B cell (primary cell): ENCODE measurements at regions not wholly inside any gene's neighbourhood (a gene's known extent, or its start where the extent isn't known, plus 50 kb on each side); places are given as distances from the start of the nearest gene placed in this dataset.

Experiments used
- ATAC-seq: fragments of 200-7000 bp; cut with Tn5 transposase; one replicate; pipeline ENCODE4 v1.10.0; 2021; ENCODE audit warnings: low read depth, mild to moderate bottlenecking, moderate number of reproducible peaks, moderate library complexity
- CTCF ChIA-PET: fragments of 350-600 bp; sonication (Branson Sonifier 250); formaldehyde crosslinking; loops from one replicate; lab custom pipeline; 2021; ENCODE audit warnings: antibody characterized with exemption, inconsistent platforms; lab: Charles Lee
- POLR2A ChIA-PET: fragments of 350-600 bp; sonication (Branson Sonifier 250); formaldehyde crosslinking; loops from one replicate; lab custom pipeline; 2021; ENCODE audit warnings: antibody characterized with exemption; lab: Charles Lee
- DNase-seq: peaks from one replicate; pipeline ENCODE4 v3.0.0; 2013
- H2AFZ ChIP-seq: 2 replicates; pipeline ENCODE4 v1.6.1; 2012; ENCODE audit warnings: mild to moderate bottlenecking, low read depth, low read length; ENCODE audit not compliant: insufficient read depth, poor library complexity, severe bottlenecking
- H3K27ac ChIP-seq, 2 donors: 1 replicate in 1 of 2; 2 replicates in 1 of 2; pipeline ENCODE4 v1.5.1; 2012 to 2013; ENCODE audit warnings: low read length in 2 of 2, mild to moderate bottlenecking in 2 of 2, moderate library complexity in 1 of 2
- H3K27me3 ChIP-seq, 4 experiments: fragments of 200-600 bp in 1 of 4; sonication (generic) in 1 of 4; replicated peaks in 1 of 4; 1 replicate in 2 of 4; 2 replicates in 2 of 4; pipeline versions ENCODE4 v1.6.1 to v1.7.0; 2013 to 2016; ENCODE audit warnings: low read length in 3 of 4, mild to moderate bottlenecking in 2 of 4, mixed read lengths in 1 of 4, moderate library complexity in 1 of 4; ENCODE audit not compliant: insufficient read depth in 4 of 4, control insufficient read depth in 3 of 4; ENCODE audit errors: control extremely low read depth in 1 of 4
- H3K36me3 ChIP-seq, 2 experiments: replicated peaks in 1 of 2; 1 replicate in 1 of 2; 2 replicates in 1 of 2; pipeline versions ENCODE4 v1.6.1 to v1.7.1; 2013; ENCODE audit warnings: low read length in 1 of 2; ENCODE audit not compliant: insufficient read depth in 2 of 2, control insufficient read depth in 1 of 2; ENCODE audit errors: control extremely low read depth in 1 of 2, extremely low read depth in 1 of 2
- H3K4me1 ChIP-seq, 2 donors: fragments of 200-600 bp in 1 of 2; sonication (generic) in 1 of 2; 1 replicate in 1 of 2; 2 replicates in 1 of 2; pipeline versions ENCODE4 v1.5.1 to v1.6.1; 2013 to 2017; ENCODE audit warnings: low read length in 2 of 2; ENCODE audit not compliant: control insufficient read depth in 2 of 2, insufficient read depth in 2 of 2
- H3K4me2 ChIP-seq: replicated peaks from 2 replicates; pipeline ENCODE3; 2012; ENCODE audit warnings: mild to moderate bottlenecking, low read depth, low read length; ENCODE audit not compliant: poor library complexity, severe bottlenecking
- H3K4me3 ChIP-seq, 5 experiments: fragments of 200-600 bp in 1 of 5; sonication (generic) in 1 of 5; 1 replicate in 3 of 5; 2 replicates in 2 of 5; pipeline versions ENCODE4 v1.5.1 to v1.7.0; 2011 to 2016; ENCODE audit warnings: low read length in 4 of 5, mild to moderate bottlenecking in 4 of 5, low read depth in 2 of 5, control low read depth in 1 of 5, moderate library complexity in 1 of 5; ENCODE audit not compliant: insufficient read depth in 1 of 5; ENCODE audit errors: control extremely low read depth in 1 of 5, extremely low read depth in 1 of 5
- H3K79me2 ChIP-seq: fragments of 200-600 bp; sonication (generic); one replicate; pipeline ENCODE4 v1.6.0; 2016; ENCODE audit warnings: low read length; ENCODE audit not compliant: control insufficient read depth, insufficient read depth
- H3K9ac ChIP-seq: fragments of 200-600 bp; sonication (generic); 2 replicates; pipeline ENCODE4 v1.6.1; 2017; ENCODE audit warnings: mild to moderate bottlenecking, low read length, moderate library complexity
- H3K9me3 ChIP-seq, 3 donors: one replicate each; pipeline versions ENCODE4 v1.6.1 to v1.7.1; 2013; ENCODE audit warnings: low read length in 2 of 3; ENCODE audit not compliant: control insufficient read depth in 2 of 3, insufficient read depth in 1 of 3; ENCODE audit errors: control extremely low read depth in 1 of 3
- H4K20me1 ChIP-seq: 2 replicates; pipeline ENCODE4 v1.6.0; 2012; ENCODE audit warnings: mild to moderate bottlenecking, low read length; ENCODE audit not compliant: insufficient read depth, control insufficient read depth, poor library complexity, severe bottlenecking
- H3K27ac Mint-ChIP-seq: one replicate; pipeline ENCODE4 v1.8.0; 2021; ENCODE audit warnings: mixed read lengths
- H3K27me3 Mint-ChIP-seq: one replicate; pipeline ENCODE4 v1.8.0; 2021; ENCODE audit warnings: mixed read lengths
- H3K4me1 Mint-ChIP-seq: one replicate; pipeline ENCODE4 v1.8.0; 2021; ENCODE audit warnings: mixed read lengths
- H3K4me3 Mint-ChIP-seq: one replicate; pipeline ENCODE4 v1.8.0; 2021; ENCODE audit warnings: mixed read lengths
- H3K9me3 Mint-ChIP-seq: one replicate; pipeline ENCODE4 v1.8.0; 2022; ENCODE audit warnings: mixed read lengths; ENCODE audit not compliant: insufficient read depth
- CTCF ChIP-seq: fragments of 200-600 bp; IDR thresholded peaks from one replicate; pipeline ENCODE4 v1.8.0; 2022; ENCODE audit warnings: antibody characterized with exemption, mild to moderate bottlenecking
- EZH2 ChIP-seq: IDR thresholded peaks from 2 replicates; pipeline ENCODE4 v1.6.1; 2012; ENCODE audit warnings: borderline replicate concordance, low read depth, mild to moderate bottlenecking, moderate library complexity, low read length; ENCODE audit not compliant: insufficient read depth, poor library complexity, severe bottlenecking
- WGBS: methylation state at CpG from one replicate; pipeline ENCODE4 v1.1.5; 2013; ENCODE audit warnings: missing lambda C conversion rate; ENCODE audit not compliant: insufficient coverage; 5-methylcytosine and 5-hydroxymethylcytosine counted together
- intact Hi-C: fragments of 100-400 bp; cut with micrococcal nuclease; formaldehyde crosslinking; loops from one replicate; pipeline ENCODE4 v1.10.0; 2022

GRCh38 chr13:68982961-68983619 is 1124.5 kb upstream of the ATXN8OS start:
- WGBS: 93% methylated on average over 11 of the region's 12 CpGs
- DNase-seq (no peak), ATAC-seq (no peak)
- POLR2A ChIA-PET: no interaction called here
- TF ChIP-seq CTCF: no peak
- H3K9me3 Mint-ChIP-seq: peaks cover 5% of the 10 kb centered on the region
- intact Hi-C loops: no loop called here
- H3K4me3 Mint-ChIP-seq: no peak overlapping the region
- H3K27ac Mint-ChIP-seq: no peak overlapping the region
- no peaks in the 10 kb centered on the region for H3K27me3 Mint-ChIP-seq
- H3K27ac ChIP-seq: no peak overlapping the region
- no peak overlapping the region for H3K4me2 ChIP-seq
- peaks cover 1 to 21% (median 6%) of the 10 kb centered on the region in 3 donors for H3K9me3 ChIP-seq
- no peaks in the 10 kb centered on the region for H3K4me1 ChIP-seq
- no peak overlapping the region for H2AFZ ChIP-seq
- H3K36me3 ChIP-seq: no peaks in the 10 kb centered on the region
- H3K79me2 ChIP-seq: no peaks in the 10 kb centered on the region
- H3K9ac ChIP-seq: no peak overlapping the region
- no peaks in the 10 kb centered on the region for H4K20me1 ChIP-seq
- CTCF ChIA-PET: no interaction called here
- H3K4me3 ChIP-seq: no peak overlapping the region
- no peaks in the 10 kb centered on the region for H3K4me1 Mint-ChIP-seq
- no peaks in the 10 kb centered on the region for H3K27me3 ChIP-seq

- no peak overlapping the region for H3K4me3 ChIP-seq
- H3K27me3 ChIP-seq: no peaks in the 10 kb centered on the region
- H4K20me1 ChIP-seq: no peaks in the 10 kb centered on the region
- DNase-seq (no peak), ATAC-seq (no peak)
- POLR2A ChIA-PET: no interaction called here
- CTCF ChIA-PET: no interaction called here
- no peaks in the 10 kb centered on the region for H3K36me3 ChIP-seq
- WGBS: no CpG with 5 or more reads among the region's 2 CpGs
- H3K9me3 ChIP-seq: peaks cover 0 to 3% (median 2%) of the 10 kb centered on the region in 3 donors
- peaks cover 4% of the 10 kb centered on the region for H3K9me3 Mint-ChIP-seq
- H3K4me3 Mint-ChIP-seq: no peak overlapping the region
- no peak overlapping the region for H2AFZ ChIP-seq
- no peak overlapping the region for H3K4me2 ChIP-seq
- no peak overlapping the region for H3K9ac ChIP-seq
- H3K4me1 ChIP-seq: no peaks in the 10 kb centered on the region
- intact Hi-C loops: no loop called here
- H3K27ac Mint-ChIP-seq: no peak overlapping the region
- H3K4me1 Mint-ChIP-seq: no peaks in the 10 kb centered on the region
- no peaks in the 10 kb centered on the region for H3K79me2 ChIP-seq
- no peak for TF ChIP-seq EZH2
- TF ChIP-seq CTCF: no peak
- no peak overlapping the region for H3K27ac ChIP-seq
- H3K27me3 Mint-ChIP-seq: no peaks in the 10 kb centered on the region
Observed at GRCh38 chr13:68976287-68976686, 1131.3 kb upstream of the ATXN8OS start.
